Body of pancreas (tissue), 4 donors: ENCODE measurements at regions not wholly inside any gene's neighbourhood (a gene's known extent, or its start where the extent isn't known, plus 50 kb on each side); places are given as distances from the start of the nearest gene placed in this dataset.

ENCODE experiments used
- POLR2A ChIP-seq, 3 donors: fragments of 450-650 bp; IDR thresholded peaks; one replicate each; pipeline ENCODE4 v1.6.1; 2016; ENCODE audit warnings: antibody characterized with exemption in 3 of 3, mild to moderate bottlenecking in 2 of 3
- TF ChIP-seq, protein P1 (sequence below), 7 experiments: fragments of 450-650 bp in 4 of 7; fragments of 200-600 bp in 3 of 7; sonication (generic) in 3 of 7; IDR thresholded peaks; one replicate each; pipeline ENCODE4 v1.5.1; 2016 to 2019; ENCODE audit warnings: antibody characterized with exemption in 7 of 7

- TF ChIP-seq, protein P1, sequence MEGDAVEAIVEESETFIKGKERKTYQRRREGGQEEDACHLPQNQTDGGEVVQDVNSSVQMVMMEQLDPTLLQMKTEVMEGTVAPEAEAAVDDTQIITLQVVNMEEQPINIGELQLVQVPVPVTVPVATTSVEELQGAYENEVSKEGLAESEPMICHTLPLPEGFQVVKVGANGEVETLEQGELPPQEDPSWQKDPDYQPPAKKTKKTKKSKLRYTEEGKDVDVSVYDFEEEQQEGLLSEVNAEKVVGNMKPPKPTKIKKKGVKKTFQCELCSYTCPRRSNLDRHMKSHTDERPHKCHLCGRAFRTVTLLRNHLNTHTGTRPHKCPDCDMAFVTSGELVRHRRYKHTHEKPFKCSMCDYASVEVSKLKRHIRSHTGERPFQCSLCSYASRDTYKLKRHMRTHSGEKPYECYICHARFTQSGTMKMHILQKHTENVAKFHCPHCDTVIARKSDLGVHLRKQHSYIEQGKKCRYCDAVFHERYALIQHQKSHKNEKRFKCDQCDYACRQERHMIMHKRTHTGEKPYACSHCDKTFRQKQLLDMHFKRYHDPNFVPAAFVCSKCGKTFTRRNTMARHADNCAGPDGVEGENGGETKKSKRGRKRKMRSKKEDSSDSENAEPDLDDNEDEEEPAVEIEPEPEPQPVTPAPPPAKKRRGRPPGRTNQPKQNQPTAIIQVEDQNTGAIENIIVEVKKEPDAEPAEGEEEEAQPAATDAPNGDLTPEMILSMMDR (IDR thresholded peaks at IDR 0.05), result no peak
- TF ChIP-seq POLR2A (IDR thresholded peaks at IDR 0.05), result no peak
Observed at GRCh38 chr13:83804356-83804962, 77.8 kb downstream of the SLITRK1 start.
